ENCODE measurements at regions not wholly inside any gene's neighbourhood (a gene's known extent, or its start where the extent isn't known, plus 50 kb on each side); places are given as distances from the start of the nearest gene placed in this dataset.
A peak's percentile ranks its signal among the peaks of the same experiment; 100 is the strongest.
"Not testable (repeated sequence)": the region's sequence is repeated elsewhere in the genome, so short reads cannot be mapped to it uniquely, and the experiment has no call there.

DNA sequence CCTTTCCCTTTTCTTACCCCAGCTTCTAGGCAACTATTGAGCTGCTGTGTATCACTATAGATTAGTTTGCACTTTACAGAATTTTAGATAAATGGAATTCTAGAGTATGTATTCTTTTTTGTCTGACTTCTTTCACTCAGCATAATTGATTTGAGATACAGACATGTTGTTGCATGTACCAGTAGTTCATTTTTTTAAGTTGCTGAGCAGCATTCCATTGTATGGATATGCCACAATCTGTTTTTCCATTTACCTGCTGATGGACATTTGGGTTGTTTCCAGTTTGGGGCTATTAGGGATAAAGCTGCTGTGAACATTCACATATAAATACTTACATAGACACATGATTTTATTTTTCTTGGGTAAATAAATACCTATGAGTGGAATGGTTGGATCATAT is 135.7 kb downstream of the IGF1 start:
- DNase-seq (ENCODE audit: low spot score): no peak

DNA sequence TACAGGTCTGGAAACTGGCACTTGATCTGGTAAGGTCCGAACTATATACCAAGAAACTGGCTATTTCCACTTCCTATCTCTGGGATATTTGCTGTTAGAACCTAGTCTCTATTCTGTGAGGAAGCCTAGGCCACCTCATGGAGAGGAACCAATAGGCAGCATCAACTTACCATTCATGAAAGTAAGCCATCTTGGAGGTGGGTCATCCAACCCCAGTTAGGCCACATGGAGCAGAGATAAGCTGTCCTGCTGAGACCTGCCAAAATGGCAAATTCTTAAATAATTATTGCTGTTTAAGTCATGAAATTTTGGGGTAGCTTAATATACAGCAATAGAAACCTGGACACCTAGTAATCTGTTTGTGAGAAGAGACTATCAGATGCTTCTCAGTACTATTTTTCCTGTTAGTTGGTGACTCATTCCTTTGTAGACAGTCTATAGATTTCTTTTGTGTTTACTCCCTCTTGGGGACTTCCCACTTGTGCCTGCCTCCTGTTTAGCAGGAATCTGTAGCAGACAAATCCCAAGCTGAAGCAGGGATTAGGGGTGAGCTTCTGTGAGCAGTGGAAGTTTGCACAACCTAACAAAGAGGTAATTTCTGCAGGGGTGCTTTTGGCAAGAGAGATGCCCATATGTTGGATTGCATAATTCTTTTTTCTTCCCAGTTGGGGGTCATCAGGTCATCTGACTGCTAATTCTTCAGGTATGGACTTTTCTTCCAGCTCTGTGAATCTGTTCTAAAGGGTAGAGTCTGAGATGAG is 136.8 kb downstream of the IGF1 start:
- DNase-seq (ENCODE audit: low spot score): no peak

DNA sequence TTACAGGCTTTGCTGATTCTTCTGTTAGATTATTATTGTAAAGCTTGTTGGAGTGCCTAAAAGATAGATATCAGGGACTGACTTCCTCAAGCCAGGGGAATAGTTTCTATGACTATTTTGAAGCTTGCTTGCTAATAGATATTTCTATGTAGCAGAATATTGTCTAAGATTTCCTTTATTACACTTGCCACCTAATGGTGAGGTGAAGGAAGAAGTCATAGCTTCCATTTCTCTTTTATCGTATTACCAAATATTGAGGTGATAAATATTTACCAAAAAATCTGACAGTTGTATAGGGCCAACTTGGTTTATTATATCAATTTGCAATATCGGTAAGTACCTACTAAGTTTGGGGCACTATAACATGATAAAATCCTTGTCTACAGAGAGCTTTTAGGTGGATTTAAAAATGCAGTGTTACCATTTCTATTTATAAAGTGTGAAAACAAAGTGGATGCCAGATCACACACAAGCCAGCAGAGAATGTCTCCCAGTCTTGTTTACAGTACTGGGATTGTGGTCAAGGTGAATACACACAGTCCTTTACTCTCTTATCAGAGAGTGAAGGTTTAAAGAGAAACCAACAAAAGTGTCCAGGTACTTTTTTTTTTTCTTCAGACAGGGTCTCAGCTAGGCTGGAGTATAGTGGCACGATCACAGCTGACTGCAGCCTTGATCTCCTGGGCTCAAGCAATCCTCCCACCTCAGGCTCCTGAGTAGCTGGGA is 137.9 kb downstream of the IGF1 start:
- DNase-seq (ENCODE audit: low spot score): no peak

DNA sequence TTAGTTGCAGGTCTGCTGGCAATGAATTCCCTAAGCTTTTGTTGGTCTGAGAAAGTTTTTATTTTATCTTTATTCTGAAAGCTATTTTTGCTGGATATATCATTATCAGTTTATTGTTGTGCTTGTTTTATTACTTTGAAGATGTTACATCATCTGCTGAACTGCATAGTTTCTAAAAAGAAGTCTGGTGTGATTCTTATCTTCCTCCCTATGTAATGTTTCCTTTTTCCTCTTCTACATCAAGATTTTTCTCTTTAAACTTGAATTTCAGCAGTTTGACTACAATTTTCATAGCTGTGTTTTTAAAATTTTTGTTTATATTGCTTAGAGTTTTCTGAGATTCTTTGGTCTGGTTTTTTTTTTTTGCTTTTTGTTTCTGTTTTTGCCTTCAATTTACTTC is 137.1 kb upstream of the PMCH start:
- DNase-seq (ENCODE audit: low spot score): no peak

DNA sequence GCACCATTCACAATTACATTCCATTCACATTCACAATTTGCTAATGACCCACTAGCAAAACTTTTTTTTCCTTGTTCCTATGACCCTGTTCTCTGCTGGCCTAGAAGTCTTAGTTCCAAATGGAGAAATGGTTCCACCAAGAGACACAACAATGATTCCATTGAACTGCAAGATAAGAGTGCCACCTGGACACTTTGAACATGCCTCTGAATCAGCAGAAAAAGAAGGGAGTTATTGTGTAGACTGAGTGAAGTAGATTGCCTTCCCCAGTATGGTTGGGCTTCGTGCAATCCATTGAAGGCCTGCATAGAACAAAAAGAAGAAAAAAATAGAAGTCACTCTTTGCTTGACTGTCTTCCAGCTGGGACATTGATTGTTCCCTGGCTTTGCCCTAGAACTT is 133.8 kb upstream of the PMCH start:
- no peak for DNase-seq (ENCODE audit: low spot score)

DNA sequence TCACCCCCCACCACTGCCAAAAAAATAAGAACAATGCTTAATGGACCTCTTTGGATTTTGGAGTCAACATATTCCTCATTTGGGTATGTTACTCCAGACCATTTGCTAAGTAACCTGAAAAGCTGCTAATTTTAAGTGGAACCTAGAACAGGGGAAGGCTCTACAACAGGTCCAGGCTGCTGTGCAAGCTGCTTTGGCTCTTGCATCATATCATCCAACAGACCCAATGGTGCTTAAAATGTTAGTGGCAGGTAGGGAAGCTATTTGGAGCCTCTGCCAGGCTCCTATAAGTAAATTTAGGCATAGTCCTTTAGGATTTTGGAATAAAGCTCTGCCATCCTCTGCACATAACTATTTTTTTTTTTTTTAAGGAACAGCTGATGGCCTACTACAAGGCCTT is 132.2 kb upstream of the PMCH start:
- DNase-seq (ENCODE audit: low spot score): no peak

DNA sequence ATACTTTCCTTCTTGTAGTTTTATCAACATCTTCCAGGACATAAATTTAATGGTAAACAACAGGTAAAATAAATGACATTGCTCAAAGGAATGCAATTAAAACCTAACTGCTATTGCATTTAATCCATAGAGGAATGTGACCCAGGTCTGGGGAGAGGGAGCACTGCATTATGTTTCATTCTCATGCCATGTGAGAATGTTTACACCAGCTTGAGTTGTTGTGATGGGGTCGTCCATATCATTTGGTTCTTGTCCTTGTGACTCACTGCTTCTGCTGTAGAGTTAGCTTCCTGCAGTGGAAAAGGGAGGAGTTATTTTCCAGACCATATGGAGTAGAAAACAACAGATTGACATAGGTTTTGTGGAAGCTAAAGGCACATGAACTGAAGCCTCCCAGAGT is 129.3 kb upstream of the PMCH start:
- DNase-seq (ENCODE audit: low spot score): no peak

DNA sequence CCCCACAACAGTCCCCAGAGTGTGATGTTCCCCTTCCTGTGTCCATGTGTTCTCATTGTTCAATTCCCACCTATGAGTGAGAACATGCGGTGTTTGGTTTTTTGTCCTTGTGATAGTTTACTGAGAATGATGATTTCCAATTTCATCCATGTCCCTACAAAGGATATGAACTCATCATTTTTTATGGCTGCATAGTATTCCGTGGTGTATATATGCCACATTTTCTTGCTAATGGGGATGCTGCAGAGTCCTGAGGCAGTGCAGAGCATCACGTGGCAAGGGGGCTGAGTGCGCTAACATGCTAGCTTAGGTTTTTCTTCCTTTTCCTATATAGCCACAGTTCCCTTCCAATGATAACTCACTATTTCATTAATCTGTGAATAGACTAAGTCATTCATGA is 127.5 kb upstream of the PMCH start:
- DNase-seq (ENCODE audit: low spot score): not testable (repeated sequence)

DNA sequence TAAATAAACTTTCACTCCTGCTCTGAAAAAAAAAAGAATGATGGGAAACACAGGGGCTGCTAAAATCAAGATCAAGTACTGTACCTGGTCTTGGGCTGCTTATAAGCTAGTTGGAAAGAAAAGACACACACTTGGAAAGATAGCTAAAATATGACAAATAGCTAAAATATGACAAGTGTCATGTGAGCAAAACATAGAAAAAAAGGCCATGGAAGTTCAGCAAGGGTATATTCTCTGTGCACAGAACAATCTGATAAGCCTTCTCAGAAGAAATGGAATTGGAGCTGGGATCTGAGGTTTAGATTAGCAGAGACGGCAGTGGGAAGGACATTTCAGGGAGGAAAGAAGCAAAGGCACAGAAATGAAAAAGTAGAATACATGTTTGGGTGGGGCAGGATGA is 126.2 kb upstream of the PMCH start:
- DNase-seq (ENCODE audit: low spot score): no peak

DNA sequence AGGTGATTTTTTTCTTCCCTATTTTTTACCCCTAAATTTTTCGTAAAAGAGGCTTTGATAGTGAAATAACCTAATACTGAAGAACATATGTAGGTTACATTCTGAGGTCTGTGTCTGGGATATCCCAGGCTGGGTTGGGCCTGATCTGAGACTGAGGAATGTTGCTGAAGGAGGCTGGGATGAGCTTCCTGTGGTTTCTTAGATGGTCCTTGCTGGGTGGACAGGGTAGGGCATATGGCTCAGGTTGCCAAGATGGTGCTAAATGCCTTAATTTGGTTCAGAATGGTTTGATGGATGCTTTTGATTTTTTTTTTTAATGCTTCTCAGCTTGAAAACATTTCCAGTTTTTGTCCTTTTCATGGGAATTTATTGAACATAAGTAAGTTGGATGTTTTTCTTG is 124.6 kb upstream of the PMCH start:
- DNase-seq (ENCODE audit: low spot score): no peak

DNA sequence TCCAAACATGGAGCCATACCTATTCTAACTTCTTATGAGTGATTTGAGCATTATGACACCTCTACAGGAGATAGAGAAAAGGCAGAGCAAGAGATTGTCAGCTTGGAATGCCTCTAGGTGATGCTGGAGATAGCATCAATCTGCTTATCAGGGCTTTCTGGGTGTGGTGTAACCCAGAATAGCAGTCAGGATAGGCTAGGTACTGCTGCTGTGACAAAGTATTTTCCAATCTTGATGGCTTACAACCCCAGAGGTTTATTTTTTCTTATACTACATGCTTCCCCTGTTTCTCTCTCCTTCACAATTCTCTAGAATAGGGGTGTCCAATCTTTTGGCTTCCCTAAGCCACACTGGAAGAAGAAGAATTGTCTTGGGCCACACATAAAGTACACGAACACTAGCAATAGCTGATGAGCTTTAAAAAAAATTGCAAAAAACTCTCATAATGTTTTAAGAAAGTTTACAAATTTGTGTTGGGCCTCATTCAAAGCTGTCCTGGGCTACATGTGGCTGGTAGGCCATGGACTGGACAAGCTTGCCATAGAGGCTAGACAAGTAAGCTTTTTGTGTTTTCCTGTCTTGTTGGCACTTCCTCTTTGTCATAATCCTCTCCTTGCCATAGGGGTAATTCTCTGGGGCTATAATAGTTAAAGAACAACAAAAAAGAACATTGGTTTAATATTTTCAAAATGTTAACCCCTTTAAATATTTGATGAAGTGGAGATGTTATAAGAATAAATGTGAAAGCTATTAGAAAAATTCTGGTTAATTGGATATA is 123.9 kb upstream of the PMCH start:
- no peak for DNase-seq (ENCODE audit: low spot score)

DNA sequence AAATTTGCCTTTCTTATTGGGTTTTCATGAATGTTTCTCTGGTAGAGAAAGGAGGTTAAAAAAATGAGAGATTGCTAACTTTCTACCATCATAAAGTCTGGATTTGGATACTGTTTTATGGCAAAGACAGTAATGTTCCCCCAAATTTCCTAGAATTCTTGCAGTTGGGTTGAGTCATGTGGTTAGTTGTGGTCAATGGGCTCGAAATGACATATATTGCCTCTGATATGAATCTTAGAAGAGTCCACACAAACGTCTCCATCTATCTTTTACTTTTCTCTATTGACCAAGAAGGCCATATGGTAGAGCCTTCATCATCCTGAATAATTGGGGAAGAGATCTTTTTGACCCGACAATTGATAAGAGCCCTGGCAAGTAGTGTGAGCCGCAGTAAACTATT is 119.5 kb upstream of the PMCH start:
- no peak for DNase-seq (ENCODE audit: low spot score)

DNA sequence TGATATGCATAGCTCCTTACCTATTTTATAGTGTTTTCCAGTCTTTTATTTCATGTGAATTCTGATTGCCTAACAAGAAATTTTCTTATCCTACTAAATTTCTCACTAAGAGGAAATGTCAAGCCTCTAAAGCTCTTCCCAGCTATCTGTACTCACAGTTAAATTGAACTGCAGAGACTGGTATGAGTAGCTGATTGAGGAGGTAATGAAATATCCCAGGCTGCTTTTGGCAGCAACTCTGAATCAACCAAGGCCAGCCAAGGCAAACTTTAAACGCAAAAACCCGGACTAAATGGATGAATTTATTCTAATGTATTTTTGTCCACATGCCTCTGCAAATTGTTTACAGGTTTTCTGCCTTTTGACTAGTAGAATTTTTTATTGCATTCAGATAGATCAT is 119.1 kb upstream of the PMCH start:
- DNase-seq (ENCODE audit: low spot score): no peak

DNA sequence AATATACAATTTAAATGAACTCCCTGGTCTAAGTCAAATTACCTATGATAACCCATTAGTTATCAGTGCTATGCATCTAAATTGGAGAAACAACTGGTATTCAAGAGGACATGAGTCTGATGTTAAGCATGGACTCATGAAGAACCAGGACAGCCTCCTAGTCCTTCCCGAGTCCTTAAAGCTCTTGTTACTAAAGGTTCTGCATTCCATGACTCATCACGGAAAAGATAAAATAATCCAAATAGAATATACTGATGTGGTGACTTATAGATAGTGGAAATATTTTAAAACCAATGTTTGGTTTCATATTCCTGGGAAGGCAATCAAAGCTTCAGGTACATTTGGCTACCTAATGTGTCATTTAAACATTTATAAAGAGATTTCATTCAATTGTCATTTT is 117.2 kb upstream of the PMCH start:
- no peak for DNase-seq (ENCODE audit: low spot score)

DNA sequence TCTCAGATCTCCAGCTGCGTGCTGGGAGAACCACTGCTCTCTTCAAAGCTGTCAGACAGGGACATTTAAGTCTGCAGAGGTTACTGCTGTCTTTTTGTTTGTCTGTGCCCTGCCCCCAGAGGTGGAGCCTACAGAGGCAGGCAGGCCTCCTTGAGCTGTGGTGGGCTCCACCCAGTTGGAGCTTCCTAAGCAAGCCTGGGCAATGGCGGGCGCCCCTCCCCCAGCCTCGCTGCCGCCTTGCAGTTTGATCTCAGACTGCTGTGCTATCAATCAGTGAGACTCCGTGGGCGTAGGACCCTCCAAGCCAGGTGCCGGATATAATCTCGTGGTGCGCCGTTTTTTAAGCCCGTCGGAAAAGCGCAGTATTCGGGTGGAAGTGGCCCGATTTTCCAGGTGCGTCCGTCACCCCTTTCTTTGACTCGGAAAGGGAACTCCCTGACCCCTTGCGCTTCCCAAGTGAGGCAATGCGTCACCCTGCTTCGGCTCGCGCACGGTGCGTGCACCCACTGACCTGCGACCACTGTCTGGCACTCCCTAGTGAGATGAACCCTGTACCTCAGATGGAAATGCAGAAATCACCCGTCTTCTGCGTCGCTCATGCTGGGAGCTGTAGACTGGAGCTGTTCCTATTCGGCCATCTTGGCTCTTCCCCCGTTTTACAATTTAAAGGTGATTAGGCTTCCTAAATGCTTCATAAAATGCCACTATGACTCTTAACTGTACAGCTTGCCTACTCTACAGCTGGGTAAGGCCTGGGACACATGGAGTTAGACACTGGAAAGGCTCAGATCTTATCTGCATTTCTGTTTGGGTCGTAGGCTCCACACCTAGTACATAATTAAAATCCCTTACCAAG is 115.7 kb upstream of the PMCH start:
- not testable (repeated sequence) for DNase-seq (ENCODE audit: low spot score)

DNA sequence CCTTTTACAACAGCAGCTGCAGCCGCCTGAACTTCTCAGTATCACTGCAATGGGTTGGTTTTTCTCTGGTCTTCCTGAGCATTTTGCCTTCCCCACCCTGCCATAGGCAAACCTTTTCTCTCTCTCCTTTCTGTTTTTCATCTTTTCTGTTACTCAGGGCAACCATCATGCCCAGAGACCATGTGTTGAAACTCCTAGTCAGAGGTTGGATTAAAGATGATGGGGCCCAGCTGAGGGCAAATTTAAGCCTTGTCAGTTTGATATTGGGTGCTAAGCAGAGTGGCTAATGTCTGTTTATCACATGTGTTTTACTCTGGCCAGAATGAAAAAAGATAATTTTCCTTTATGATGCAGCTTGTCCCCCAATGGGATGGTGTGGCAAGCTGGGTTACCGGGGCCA is 107.9 kb upstream of the PMCH start:
- no peak for DNase-seq (ENCODE audit: low spot score)

DNA sequence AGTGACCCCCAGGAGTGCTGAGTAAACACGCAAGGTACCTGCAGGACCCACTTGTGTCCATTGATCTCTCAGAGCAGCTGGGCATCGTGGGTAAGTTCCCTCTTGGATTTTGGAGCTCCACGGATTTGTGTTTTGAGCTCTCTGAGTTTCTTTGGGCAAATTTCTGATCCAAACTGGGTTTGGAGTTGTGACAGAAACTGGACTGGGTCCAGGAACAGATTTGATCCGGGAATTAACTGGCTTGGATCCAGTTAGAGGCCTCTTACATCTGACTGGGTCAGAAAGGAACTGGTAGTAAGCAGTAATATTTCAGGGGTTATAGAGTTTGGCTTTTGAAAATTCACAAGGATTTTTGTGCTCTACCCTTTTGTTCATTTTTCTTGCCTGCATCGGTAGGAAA is 107.0 kb upstream of the PMCH start:
- not testable (repeated sequence) for DNase-seq (ENCODE audit: low spot score)

DNA sequence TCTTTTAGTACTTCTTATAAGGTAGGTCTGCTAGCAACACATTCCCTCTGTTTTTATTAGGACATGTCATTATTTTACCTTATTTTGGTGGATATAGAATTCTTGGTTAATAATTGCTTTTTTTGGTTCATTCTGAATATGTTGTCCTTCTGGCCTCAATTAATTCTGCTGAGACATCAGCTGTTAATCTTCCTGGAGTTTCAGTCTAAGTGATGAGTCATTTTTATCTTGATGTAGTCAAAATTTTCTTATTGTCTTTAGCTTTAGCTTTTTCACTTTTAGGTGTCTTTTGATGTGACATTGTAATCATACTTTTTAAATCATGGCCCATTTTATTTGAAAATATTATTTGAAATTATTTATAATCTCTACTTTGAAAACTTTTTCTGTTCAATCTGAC is 104.9 kb upstream of the PMCH start:
- no peak for DNase-seq (ENCODE audit: low spot score)

DNA sequence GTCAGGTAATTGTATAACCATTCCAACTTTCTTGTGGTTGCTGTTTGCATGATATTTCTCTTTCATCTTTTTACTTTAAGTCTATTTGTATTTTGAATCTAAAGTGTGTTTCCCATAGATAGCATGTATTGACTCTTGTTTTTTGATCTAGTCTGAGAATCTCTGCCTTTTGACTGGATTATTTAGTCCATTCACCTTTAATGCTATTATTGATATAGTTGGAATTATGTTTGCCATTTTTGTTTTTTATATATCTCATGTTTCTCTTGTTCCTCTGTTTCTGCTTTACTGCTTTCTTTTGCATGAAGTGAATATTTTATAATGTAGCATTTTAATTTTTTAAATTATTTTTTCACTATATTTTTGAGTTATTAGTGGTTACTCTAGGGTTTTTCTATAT is 103.9 kb upstream of the PMCH start:
- DNase-seq (ENCODE audit: low spot score): no peak

DNA sequence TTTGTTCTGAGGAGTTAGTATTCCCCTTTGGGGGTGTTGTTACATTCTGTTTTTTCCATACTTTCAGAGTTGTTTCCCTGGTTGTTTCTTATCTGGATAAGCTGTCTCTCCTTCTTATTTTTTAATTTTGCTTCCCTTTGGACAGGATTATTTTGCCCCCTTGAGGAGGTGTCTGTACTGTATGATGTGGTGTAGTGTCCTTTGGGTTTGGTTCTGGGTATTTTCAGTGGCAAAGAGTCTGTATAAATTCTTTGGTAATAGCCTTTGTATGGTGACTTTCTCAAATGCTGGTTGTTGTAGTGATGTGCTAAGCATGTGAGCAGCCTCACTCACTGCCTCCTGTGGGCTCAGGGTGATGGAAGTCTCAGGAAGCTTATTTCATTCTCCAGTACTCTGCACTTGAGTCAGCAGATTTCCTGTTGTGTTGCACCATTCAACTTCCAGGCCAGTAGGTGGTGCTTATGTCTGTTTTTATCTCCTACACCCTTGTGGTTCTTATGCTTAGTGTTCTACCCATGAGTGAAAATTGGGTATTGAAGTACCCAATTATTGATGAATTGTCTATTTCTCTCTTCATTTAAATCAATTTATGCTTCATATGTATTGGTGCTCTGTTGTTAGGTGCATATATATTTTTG is 103.3 kb upstream of the PMCH start:
- peak; percentile 13 for DNase-seq (ENCODE audit: low spot score)

DNA sequence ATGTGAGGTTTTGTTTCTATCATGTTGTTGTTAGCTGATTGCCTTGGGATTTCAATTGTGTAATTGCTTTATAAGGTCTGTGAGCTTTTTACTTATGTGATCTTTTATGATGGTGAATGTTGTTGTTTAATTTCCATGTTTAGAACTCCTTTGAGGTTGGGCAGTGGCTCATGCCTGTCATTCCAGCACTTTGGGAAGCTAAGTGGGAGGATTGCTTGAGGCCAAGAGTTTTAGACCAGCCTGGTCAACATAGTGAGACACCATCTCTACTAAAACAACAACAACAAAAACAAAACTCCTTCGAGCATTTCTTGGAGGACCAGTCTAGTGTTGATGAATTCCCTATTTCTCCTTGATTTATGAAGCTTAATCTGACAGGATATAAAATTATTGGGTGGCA is 102.1 kb upstream of the PMCH start:
- DNase-seq (ENCODE audit: low spot score): no peak

DNA sequence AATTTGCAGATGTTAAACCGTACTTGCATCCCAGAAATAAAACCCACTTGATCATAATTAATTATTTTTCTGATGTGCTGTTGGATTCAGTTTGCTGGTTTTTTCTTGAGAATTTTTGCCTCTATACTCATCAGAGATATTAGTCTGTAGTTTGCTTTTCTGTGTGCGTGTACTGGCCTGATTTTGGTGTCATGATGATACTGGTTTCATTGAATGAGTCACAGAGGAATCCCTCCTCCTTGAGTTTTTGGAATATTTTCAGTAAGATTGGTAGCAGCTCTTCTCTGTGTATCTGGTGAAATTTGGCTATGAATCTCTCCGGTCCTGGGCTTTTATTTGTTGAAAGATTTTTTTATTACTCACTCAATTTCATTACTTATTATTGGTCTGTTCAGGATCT is 100.4 kb upstream of the PMCH start:
- DNase-seq (ENCODE audit: low spot score): no peak

Data from CD4-positive, alpha-beta T cell treated with Interleukin-2 at 100 ng/mL for 4 hours (primary cell).